ENCODE measurements at regions not wholly inside any gene's neighbourhood (a gene's known extent, or its start where the extent isn't known, plus 50 kb on each side); places are given as distances from the start of the nearest gene placed in this dataset.

- no peak for TF ChIP-seq CTCF (IDR thresholded peaks at IDR 0.05; ENCODE audit: low read depth, low read length, missing control alignments)
- in situ Hi-C loops (cut with HindIII; ENCODE audit: low sequenced_read_pairs): no loop called here
Observed at GRCh38 chr21:17929510-17929909, 110.4 kb upstream of the C21orf91 start.

DNA sequence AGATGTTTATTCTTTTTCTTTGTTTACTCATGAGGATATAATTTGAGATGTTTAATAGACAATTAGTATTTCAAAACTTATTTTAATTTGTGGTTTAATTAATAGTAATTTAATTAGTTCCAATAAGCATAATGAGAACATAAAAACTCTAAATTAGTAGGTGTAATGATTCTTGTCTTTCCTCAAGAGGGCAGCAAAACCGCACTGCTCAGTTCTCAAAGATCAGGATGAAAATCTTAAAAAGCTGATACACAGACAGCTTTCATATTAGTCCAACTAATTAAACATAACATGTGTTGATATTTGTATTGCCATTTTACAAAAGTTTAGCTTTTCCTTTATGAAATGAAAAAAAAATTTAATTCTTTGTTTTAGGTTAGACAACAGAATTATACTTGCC lies 106.7 kb upstream of the C21orf91 start:
- TF ChIP-seq CTCF (IDR thresholded peaks at IDR 0.05; ENCODE audit: low read depth, low read length, missing control alignments): peak; percentile 71
- DNase-seq (ENCODE audit: low read depth): no peak
- in situ Hi-C loops (cut with HindIII; ENCODE audit: low sequenced_read_pairs): no loop called here
- no peak overlapping the region for H3K4me3 ChIP-seq (ENCODE audit: low read depth, low read length)

More at GRCh38 chr21:17929510-17929909, 110.4 kb upstream of the C21orf91 start:
- H3K4me3 ChIP-seq (ENCODE audit: low read depth, low read length): no peak overlapping the region
- no peak for DNase-seq (ENCODE audit: low read depth)

- no peak for DNase-seq (ENCODE audit: low read depth)
- in situ Hi-C loops (cut with HindIII; ENCODE audit: low sequenced_read_pairs): loop anchor here (25.0 kb wide), 1 partner anchor 263 kb away; no protein-coding TSS in a partner anchor
- no peak overlapping the region for H3K4me3 ChIP-seq (ENCODE audit: low read depth, low read length)
- TF ChIP-seq CTCF (IDR thresholded peaks at IDR 0.05; ENCODE audit: low read depth, low read length, missing control alignments): peak; percentile 91
Observed at GRCh38 chr21:17925000-17925610, 105.9 kb upstream of the C21orf91 start.

DNA sequence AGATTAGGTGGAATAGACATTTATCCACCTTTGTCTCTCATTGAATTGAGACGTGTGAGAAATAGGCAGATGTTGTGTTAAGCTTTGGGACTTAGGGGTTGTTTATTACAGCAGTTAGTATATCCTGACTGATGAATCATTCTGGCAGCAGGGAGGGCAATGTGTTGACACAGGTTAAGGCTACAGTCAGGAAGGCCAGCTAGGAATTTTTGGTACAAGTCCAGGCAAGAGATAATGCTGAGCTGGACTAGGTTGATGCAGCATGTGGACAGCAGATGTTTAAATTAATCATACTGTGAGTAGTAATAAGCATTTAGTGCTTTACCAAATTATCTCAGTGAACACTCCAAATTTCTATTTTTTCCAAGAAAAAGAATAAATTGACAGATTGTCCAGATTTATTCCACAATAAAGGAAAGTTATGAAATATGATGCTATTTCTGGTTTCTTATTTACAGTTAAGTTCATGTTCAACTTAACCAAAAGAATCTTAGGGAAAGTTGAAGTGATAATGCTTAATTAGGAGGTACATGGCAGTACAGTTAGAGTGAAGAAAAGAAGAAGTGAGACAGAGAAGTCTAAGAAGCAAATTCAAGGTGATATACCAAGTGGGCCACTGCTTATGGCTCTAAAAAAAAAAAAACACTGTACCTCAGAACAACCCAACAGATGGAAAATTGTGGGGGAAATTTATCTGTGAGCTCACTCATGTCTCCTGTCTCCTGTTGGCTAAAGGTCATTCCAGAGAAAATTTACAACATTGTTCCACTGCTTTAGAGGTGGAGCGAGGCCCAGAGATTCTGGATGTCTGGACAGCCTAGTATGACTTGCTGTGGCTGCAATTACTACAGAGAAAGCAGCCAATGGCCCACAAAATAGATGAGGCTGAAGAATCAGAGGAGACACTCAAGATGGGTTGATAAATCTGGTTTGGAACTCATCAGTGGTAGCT lies 102.7 kb upstream of the C21orf91 start:
- in situ Hi-C loops (cut with HindIII; ENCODE audit: low sequenced_read_pairs): loop anchor here (25.0 kb wide), 1 partner anchor 260 kb away; no protein-coding TSS in a partner anchor
- no peak overlapping the region for H3K4me3 ChIP-seq (ENCODE audit: low read depth, low read length)
- DNase-seq (ENCODE audit: low read depth): peak; percentile 72
- TF ChIP-seq CTCF (IDR thresholded peaks at IDR 0.05; ENCODE audit: low read depth, low read length, missing control alignments): no peak

DNA sequence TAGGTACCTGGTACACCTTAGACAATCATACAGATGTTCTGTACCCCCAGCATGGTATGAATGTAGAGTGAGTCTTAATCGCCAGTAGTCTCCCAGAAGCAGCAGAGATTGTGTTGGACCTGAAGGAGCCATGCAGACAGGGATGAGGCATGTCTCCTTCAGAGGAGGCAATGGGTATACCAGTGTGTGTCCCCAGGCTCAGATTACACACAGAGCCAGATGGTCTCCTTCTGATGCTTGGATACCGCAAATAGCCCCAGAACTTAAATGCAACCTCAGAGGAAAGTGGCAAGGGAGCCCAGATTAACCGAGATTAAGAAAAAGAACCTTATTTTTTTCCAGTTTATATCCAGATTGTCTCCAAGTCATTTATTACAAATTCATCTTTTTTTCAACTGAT lies 96.8 kb upstream of the C21orf91 start:
- no peak for TF ChIP-seq CTCF (IDR thresholded peaks at IDR 0.05; ENCODE audit: low read depth, low read length, missing control alignments)
- no peak overlapping the region for H3K4me3 ChIP-seq (ENCODE audit: low read depth, low read length)
- in situ Hi-C loops (cut with HindIII; ENCODE audit: low sequenced_read_pairs): loop anchor here (25.0 kb wide), 1 partner anchor 254 kb away; no protein-coding TSS in a partner anchor
- no peak for DNase-seq (ENCODE audit: low read depth)

DNA sequence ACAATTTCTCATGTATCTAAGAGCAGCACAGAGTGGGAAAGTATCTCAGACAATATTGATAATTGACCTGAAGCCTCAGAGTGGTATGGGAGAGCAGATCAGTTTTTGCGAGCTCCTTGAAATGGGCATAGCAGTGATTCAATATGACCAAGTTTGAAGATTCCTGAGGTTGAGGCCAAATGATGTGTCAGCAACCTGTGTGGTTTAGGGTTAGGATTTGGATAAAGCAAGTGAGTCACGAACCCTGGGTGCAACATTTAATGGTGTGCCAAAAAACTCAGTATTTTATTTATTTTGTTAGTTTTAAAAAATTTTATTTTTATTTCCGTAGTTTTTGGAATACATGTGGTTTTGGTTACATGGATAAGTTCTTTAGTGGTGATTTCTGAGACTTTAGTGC lies 92.5 kb upstream of the C21orf91 start:
- DNase-seq (ENCODE audit: low read depth): peak; percentile 86
- TF ChIP-seq CTCF (IDR thresholded peaks at IDR 0.05; ENCODE audit: low read depth, low read length, missing control alignments): no peak
- H3K4me3 ChIP-seq (ENCODE audit: low read depth, low read length): no peak overlapping the region
- in situ Hi-C loops (cut with HindIII; ENCODE audit: low sequenced_read_pairs): loop anchor here (25.0 kb wide), 1 partner anchor 249 kb away; no protein-coding TSS in a partner anchor

Measured in astrocyte of the cerebellum (primary cell).